ENCODE measurements at regions not wholly inside any gene's neighbourhood (a gene's known extent, or its start where the extent isn't known, plus 50 kb on each side); places are given as distances from the start of the nearest gene placed in this dataset.
"Not testable (repeated sequence)": the region's sequence is repeated elsewhere in the genome, so short reads cannot be mapped to it uniquely, and the experiment has no call there.

DNA sequence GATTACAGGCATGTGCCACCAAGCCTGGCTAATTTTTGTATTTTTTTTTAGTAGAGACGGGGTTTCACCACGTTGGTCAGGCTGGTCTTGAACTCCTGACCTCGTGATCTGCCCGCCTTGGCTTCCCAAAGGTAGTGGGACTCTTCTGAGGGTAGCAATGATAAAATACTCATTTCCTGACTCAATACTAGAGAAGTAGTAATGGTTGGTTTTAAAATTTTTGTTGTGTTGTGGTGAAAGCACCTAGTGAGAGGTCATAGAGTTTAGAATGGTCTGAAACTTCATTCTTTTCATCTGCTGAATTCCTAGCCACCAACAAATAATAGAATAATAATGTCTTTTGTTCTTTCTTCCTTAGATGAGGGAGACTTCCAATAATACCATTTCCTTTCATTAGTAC is 422.1 kb downstream of the PSAT1 start:
- DNase-seq (ENCODE audit: low spot score), result not testable (repeated sequence)

- DNase-seq (ENCODE audit: low spot score), result no peak
Observed at GRCh38 chr9:78724896-78725295, 428.0 kb downstream of the PSAT1 start.

DNA sequence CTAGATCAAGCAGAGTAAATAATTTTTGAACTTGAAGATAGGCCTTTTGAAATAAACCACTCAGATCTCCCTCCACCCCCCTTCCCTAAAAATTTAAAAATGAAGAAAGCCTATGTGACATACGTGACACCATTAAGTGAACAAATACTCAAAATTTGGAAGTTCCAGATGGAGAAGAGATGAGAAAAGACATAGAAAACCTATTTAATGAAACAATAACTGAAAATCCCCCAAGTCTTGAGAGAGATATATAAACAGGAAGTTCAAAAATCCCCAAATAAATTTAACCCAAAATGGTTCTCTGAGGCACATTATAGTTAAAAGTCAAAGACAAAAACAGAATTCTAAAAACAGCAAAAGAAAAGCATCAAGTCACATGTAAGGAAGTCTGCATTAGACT is 428.6 kb downstream of the PSAT1 start:
- DNase-seq (ENCODE audit: low spot score), result no peak

GRCh38 chr9:78745331-78745730 is 448.4 kb downstream of the PSAT1 start:
- DNase-seq (ENCODE audit: low spot score), result no peak

DNA sequence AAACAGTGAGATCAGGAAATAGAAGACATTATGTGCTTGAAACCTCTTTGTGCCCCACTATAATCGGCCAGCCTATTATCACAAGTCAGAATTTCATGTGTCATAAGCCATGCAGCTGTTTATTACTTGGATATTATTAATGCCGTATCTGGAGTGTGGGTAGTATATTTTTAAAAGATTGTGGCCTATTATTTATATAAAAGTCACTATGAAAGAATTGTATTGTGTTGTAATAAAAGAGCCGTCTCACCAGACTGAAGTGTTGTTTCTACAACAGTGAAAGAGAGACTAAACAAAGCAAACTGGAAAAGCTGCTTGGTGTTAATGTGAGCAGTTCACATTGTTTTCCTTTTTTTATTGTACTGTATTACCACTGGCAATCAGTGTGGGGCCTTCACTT is 449.1 kb downstream of the PSAT1 start:
- DNase-seq (ENCODE audit: low spot score), result peak; percentile 12

DNA sequence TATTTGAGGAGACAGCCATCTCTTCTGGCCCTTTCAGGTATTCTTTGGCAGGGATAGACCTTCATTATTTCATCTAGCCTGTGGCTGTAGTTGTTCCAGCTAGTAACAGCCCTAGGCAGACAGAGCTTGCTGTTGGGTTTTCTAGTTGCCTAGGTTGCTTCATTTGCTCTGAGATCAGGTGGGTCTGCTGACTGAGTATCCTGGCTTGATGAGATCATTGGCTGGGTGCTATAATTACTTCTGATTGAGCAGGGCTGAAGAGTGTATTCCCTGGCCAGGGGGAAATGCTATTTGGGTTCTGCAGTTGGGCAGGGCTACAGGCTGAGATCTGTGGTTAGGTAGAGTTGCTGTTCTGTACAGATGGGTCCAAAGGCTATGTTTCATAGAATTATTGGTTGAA is 456.1 kb downstream of the PSAT1 start:
- no peak for DNase-seq (ENCODE audit: low spot score)

DNA sequence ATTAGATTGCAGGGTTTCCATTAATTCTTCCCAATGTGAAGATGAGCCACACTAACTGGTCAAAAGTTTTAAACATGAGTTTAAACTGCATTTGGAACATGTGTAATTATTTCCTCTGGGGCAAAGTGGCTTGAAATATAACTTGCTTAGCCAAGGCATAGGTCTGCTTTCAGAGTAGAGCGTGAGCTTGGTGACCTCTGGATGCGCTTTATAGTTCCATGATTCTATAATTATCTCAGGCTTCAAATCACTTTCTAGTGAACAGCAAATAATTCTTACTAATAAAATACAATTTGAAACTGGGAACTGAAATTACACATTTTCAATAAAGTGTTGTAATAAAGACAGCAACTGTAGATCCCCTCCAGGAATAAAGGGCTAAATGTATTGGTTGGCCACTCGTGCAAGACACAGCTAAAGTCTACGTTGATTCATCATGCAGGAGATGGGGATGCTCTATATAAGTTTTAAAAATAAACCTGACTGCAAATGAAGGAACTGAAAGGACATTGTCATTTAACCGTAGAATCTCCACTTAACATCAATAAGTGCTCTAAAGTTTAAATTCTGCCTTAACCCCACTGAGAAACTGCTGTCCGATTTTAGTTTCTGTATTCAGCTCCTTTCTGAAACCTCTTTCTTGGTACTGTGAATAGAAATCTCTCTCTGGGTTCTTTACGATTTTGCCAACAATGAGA is 460.0 kb downstream of the PSAT1 start:
- no peak for DNase-seq (ENCODE audit: low spot score)

- DNase-seq (ENCODE audit: low spot score), result no peak
Observed at GRCh38 chr9:78763424-78763823, 466.5 kb downstream of the PSAT1 start.

GRCh38 chr9:78765861-78766260 is 468.9 kb downstream of the PSAT1 start:
- DNase-seq (ENCODE audit: low spot score), result no peak

- no peak for DNase-seq (ENCODE audit: low spot score)
Observed at GRCh38 chr9:78767490-78767889, 470.6 kb downstream of the PSAT1 start.

DNA sequence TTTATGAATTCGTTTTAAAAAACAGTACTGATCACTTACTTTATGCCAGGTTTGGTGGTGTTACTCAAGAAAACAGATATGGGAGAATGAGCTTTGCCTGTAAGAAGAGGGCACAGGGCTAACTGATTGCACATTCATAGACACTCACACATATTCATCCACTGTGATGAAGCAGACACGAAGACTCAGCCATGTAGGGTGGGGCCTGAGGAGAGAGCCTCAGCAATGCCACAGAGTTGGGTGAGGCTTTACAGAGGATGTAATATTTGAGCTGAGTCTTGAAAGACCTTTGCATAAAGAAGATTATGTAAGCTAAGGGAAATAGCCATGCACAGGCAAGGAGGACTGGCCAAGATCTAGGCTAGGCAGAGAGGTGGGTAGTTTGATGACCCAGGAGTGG is 472.8 kb downstream of the PSAT1 start:
- no peak for DNase-seq (ENCODE audit: low spot score)

DNA sequence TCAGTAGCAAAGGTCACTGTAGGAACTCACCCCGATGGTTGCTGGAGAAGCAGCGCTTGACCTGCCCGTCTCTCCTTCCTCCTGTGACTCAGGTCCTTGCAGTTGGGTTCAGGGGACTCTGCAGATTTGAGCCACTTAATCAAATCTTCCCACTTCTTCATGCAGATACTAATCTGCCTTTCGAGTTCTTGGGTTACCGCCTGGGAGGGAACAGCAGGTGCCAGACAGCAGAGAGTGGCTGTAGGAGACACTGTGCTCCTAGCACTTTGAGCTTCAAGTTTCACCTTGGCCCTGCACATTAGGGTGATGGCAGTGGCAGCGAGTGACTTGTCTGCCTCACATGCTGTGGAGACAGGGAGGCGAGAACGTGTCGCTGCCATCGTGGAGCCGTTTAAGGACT is 478.3 kb downstream of the PSAT1 start:
- DNase-seq (ENCODE audit: low spot score), result no peak

DNA sequence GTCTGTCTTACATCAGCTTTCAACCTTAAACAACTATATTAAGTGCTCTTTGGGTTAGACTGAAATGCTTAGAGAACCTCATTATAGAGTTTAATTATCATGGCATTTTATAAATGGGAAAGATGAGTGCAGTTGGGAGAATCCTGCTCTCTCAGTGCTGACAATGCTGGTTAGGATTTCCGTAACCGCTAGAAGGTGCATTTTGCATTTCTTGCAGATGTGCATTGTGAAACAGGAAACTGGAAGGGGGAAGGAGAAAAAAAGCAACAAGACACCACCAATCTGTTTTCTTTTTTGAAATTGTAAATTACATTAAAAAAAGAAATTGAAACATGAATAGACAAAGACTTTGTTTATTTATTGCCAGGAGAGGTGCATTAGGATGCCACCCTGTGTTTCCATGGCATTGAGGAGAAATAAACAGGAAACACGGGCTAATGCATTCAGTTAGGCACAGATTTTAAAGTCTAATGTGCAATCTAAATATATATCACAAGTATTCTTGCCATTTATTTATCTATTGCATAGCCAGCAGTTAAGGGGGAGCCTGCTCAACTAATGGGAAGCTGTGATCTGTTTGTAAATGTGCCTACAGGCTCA is 478.9 kb downstream of the PSAT1 start:
- DNase-seq (ENCODE audit: low spot score), result no peak

- DNase-seq (ENCODE audit: low spot score), result no peak
Observed at GRCh38 chr9:78777747-78778146, 480.8 kb downstream of the PSAT1 start.

GRCh38 chr9:78778318-78778717 is 481.4 kb downstream of the PSAT1 start:
- no peak for DNase-seq (ENCODE audit: low spot score)

GRCh38 chr9:78778861-78779374 is 482.0 kb downstream of the PSAT1 start:
- DNase-seq (ENCODE audit: low spot score), result no peak

- no peak for DNase-seq (ENCODE audit: low spot score)
Observed at GRCh38 chr9:78781681-78782080, 484.8 kb downstream of the PSAT1 start.

GRCh38 chr9:78782234-78782633 is 485.3 kb downstream of the PSAT1 start:
- no peak for DNase-seq (ENCODE audit: low spot score)

- DNase-seq (ENCODE audit: low spot score), result no peak
Observed at GRCh38 chr9:78782858-78783257, 485.9 kb downstream of the PSAT1 start.

DNA sequence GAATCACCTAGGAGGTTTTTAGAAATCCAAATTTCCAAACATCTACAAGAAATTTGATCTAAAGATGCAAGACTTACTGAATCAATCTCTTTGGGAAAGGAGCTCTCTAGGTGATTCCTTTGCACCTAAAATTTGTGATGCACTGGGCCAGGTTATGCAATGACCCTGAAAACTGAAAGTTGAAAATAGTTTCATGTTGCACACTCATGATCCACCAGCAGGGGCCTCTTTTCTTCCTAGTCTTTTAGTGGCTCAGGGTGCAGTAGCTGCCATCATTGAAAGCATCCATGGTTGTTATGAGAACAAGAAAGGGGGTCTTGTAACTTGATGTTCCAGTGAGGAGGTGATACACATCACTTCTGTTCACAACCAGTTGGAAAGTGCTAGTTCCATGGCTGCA is 486.8 kb downstream of the PSAT1 start:
- no peak for DNase-seq (ENCODE audit: low spot score)

GRCh38 chr9:78786794-78787193 is 489.9 kb downstream of the PSAT1 start:
- DNase-seq (ENCODE audit: low spot score), result no peak

DNA sequence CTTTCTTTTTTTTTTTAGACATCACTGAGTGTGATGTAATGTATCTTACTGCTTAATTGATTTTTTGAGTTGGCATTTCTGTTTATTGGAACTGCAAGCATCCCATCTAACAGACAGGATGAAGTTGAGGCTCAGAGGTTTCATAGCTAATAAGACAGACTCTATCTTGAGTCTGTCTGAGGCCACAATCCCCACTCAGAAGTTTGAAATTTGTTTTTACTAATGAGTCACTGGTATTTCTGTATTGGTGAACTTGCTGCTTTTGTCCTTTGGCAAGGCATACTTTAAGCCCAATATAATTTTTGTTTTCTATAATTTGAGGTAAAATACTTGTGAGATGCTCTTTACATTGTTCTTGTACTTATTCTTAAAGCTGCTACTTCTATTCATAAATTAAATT is 491.2 kb downstream of the PSAT1 start:
- DNase-seq (ENCODE audit: low spot score), result no peak

GRCh38 chr9:78791779-78792178 is 494.9 kb downstream of the PSAT1 start:
- DNase-seq (ENCODE audit: low spot score), result no peak

DNA sequence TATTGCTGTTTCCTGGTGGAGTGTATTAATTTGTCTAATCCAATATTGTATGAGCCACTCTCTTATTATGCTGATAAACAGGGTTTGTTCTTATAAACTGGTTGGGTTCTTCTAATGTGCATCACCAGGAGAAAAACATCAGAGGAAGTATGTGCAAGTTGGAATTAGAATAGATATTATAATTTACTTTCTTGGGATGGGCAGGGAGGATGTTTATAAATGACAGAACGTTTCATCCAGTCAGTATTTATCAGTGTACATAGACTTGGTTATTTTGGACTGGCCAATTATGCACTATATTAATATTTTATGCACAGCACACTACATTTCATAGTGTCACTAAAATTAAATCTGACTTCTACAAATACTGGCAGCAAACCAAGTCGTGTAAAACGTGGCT is 495.8 kb downstream of the PSAT1 start:
- no peak for DNase-seq (ENCODE audit: low spot score)

Measured in pons (tissue), 1 donor.